ENCODE measurements at regions not wholly inside any gene's neighbourhood (a gene's known extent, or its start where the extent isn't known, plus 50 kb on each side); places are given as distances from the start of the nearest gene placed in this dataset.
A peak's percentile ranks its signal among the peaks of the same experiment; 100 is the strongest.

DNA sequence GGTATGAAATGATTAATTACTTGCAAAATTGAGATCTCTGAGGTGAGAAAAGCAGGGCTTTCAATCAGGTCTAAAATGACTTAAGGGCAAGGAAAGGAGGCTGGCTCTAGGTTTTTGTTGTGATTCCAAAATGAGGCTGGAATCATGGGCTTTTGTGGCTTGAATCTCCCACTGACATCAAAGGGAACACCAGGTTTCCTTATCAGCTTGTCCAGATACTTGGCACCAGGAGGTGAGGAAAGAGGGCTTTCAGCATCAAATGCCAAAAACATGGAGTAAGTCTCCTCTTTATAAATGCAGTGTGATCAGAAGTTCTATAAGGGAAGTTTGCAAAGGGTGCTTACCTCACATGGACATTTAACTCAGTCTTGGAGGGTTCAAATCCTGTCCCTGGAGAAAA is 402.3 kb downstream of the NDFIP2 start:
- H3K27me3 Mint-ChIP-seq (ENCODE audit: low read depth) = peaks cover 4% of the 10 kb centered on the region
- no peak overlapping the region for H3K4me3 Mint-ChIP-seq
- H3K36me3 Mint-ChIP-seq (ENCODE audit: low read depth) = no peaks in the 10 kb centered on the region
- TF ChIP-seq, protein P1, sequence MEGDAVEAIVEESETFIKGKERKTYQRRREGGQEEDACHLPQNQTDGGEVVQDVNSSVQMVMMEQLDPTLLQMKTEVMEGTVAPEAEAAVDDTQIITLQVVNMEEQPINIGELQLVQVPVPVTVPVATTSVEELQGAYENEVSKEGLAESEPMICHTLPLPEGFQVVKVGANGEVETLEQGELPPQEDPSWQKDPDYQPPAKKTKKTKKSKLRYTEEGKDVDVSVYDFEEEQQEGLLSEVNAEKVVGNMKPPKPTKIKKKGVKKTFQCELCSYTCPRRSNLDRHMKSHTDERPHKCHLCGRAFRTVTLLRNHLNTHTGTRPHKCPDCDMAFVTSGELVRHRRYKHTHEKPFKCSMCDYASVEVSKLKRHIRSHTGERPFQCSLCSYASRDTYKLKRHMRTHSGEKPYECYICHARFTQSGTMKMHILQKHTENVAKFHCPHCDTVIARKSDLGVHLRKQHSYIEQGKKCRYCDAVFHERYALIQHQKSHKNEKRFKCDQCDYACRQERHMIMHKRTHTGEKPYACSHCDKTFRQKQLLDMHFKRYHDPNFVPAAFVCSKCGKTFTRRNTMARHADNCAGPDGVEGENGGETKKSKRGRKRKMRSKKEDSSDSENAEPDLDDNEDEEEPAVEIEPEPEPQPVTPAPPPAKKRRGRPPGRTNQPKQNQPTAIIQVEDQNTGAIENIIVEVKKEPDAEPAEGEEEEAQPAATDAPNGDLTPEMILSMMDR (IDR thresholded peaks at IDR 0.05; ENCODE audit: unreplicated experiment in 3 of 3) = no peak
- H3K4me1 Mint-ChIP-seq = peaks cover 5% of the 10 kb centered on the region
- peaks cover 2% of the 10 kb centered on the region for H3K9me3 Mint-ChIP-seq
- no peak overlapping the region for H3K27ac Mint-ChIP-seq

DNA sequence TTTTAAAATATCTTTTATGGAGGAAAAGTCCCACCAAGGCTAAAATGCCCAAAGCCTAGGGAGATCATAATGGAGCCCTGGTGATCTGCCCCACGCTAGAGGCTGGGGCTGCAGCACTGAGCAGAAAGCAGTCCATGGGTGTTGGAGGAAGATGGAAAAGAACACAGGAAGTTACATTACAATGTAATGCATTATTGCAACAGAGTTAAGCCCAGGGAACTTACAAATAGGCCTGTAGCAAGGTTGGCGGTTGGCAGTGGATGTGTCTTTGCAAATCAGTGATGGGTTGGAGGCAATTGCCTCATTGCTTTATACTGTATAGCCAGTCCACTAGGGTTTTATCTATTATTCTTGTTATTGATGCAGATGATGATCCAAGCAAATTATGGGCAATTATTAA is 399.9 kb downstream of the NDFIP2 start:
- Mint-ChIP-seq H3K36me3 (ENCODE audit: low read depth) (no peaks in the 10 kb centered on the region), H3K27ac (no peak overlapping the region), H3K4me3 (no peak overlapping the region), H3K27me3 (ENCODE audit: low read depth) (peaks cover 4% of the 10 kb centered on the region), H3K4me1 (no peaks in the 10 kb centered on the region), H3K9me3 (peaks cover 11% of the 10 kb centered on the region)
- TF ChIP-seq, protein P1 (IDR thresholded peaks at IDR 0.05; ENCODE audit: unreplicated experiment in 3 of 3) = no peak

DNA sequence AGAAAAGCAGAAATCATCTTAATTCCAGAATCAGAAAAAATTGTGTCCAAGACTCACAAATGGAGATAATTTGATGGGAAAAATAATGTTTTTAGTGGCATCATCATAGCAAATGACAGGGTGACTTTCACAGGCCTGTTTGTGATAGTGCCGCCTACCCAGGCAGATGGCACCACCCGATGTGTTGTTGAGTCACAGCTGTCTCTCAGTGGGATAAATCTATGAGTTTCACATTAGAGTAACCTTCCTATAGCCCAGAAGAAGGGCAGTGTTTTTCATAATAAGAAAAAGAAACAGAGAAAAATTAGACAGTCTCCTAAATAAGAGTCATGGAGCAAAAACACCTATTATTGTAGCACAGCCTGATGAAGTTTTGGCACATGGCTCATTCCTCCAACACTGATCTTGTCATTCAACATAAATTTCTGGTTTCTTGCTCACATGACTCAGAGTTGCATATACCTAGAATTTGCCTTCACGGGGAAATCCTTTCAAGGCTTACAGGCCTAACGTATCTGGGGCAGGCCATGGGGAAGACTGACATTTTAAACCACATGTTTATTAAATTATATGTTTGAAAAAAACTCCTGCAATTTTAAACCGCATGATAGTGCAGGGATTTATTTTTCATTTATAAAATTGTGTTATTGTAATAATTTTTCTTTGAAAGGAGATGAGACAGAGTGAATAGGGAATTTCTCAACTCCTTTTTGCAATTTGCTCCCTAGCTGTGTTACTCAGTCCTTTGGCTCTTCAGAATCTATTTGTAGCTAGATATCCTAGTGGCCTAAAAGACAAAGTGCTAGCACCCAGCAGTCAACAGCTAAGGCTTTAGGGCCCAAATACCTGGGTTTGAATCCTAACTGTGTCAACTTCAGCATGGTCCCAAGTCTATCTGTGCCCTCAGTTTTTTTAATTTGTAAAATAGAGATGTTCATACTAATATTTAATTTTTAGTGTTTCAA is 393.7 kb downstream of the NDFIP2 start:
- Mint-ChIP-seq H3K9me3 (peaks cover 11% of the 10 kb centered on the region), H3K4me1 (peaks cover 23% of the 10 kb centered on the region), H3K4me3 (no peak overlapping the region), H3K36me3 (ENCODE audit: low read depth) (no peaks in the 10 kb centered on the region), H3K27me3 (ENCODE audit: low read depth) (no peaks in the 10 kb centered on the region), H3K27ac (no peak overlapping the region)
- TF ChIP-seq, protein P1 (IDR thresholded peaks at IDR 0.05; ENCODE audit: unreplicated experiment in 3 of 3) = no peak

DNA sequence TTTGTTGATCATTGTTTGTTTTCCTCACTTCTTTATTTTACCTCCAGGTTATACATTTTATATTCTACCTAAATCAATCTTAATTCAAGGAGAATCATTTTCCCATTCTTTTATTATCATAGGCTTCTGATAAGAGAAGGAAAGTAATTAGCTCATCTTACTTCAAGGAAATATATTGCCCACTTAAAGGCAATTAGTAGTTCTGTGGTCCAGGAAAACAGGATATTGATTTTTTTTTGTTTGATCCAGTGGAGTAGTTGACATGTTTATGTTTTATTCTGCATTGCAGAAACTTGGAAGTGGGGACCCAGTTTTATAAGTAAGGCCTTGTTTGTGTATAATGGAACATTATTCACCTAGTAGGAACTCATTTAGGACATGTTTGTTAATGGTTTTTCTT is 390.6 kb downstream of the NDFIP2 start:
- H3K9me3 Mint-ChIP-seq = peaks cover 4% of the 10 kb centered on the region
- no peak overlapping the region for H3K27ac Mint-ChIP-seq
- peaks cover 29% of the 10 kb centered on the region for H3K4me1 Mint-ChIP-seq
- no peak overlapping the region for H3K4me3 Mint-ChIP-seq
- H3K36me3 Mint-ChIP-seq (ENCODE audit: low read depth) = no peaks in the 10 kb centered on the region
- H3K27me3 Mint-ChIP-seq (ENCODE audit: low read depth) = no peaks in the 10 kb centered on the region
- TF ChIP-seq, protein P1 (IDR thresholded peaks at IDR 0.05; ENCODE audit: unreplicated experiment in 3 of 3) = no peak

DNA sequence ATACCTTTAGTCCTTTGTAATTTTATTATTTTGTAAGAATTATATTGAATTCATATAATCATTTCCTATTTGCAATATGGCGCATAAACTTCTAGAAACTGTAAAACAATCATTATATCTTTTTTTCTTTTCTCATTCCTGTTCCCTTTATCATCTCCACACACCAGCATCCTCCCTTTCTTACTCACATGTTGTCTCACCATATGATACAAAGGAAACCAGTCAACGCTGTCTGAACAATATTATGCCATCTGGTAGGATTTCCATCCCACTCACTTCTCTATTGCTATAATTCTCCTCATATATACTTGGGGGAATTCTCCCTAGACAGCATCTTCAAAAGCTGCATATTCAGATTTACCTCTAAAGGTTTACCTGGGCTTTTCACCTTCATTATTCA is 389.8 kb downstream of the NDFIP2 start:
- Mint-ChIP-seq H3K27ac (no peak overlapping the region), H3K4me1 (peaks cover 29% of the 10 kb centered on the region), H3K4me3 (no peak overlapping the region), H3K36me3 (ENCODE audit: low read depth) (no peaks in the 10 kb centered on the region), H3K27me3 (ENCODE audit: low read depth) (no peaks in the 10 kb centered on the region), H3K9me3 (no peaks in the 10 kb centered on the region)
- TF ChIP-seq, protein P1 (IDR thresholded peaks at IDR 0.05; ENCODE audit: unreplicated experiment in 3 of 3) = no peak

DNA sequence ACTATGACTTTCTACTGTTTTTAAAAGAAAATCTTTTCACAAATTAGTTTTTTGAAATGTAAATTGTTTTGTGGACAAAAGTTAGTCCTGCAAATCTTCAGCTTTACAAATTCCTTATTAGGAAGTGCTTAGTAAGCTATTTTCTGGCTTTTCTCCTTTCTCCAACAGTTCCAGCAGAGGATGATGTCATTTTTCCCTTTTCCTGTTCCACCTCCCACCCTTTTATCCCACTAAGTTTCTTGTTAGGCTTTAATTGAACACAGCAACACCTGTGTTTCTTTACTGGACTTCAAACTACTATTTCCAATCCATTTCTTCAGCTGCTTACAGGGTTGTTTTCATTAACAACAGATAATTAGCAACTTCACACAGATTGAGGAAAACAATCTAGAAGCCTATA is 389.2 kb downstream of the NDFIP2 start:
- H3K27ac Mint-ChIP-seq = peak overlapping the region; percentile 24 to 73 (median 58)
- H3K4me3 Mint-ChIP-seq = no peak overlapping the region
- no peaks in the 10 kb centered on the region for H3K36me3 Mint-ChIP-seq (ENCODE audit: low read depth)
- TF ChIP-seq, protein P1 (IDR thresholded peaks at IDR 0.05; ENCODE audit: unreplicated experiment in 3 of 3) = no peak
- H3K4me1 Mint-ChIP-seq = peaks cover 29% of the 10 kb centered on the region
- no peaks in the 10 kb centered on the region for H3K9me3 Mint-ChIP-seq
- no peaks in the 10 kb centered on the region for H3K27me3 Mint-ChIP-seq (ENCODE audit: low read depth)

Measured in nephron (organoid).